Activated CD8-positive, alpha-beta memory T cell treated with anti-CD3 and anti-CD28 coated beads, Interleukin-2, amount 50 U/mL, for 24 hours (primary cell): ENCODE measurements at regions not wholly inside any gene's neighbourhood (a gene's known extent, or its start where the extent isn't known, plus 50 kb on each side); places are given as distances from the start of the nearest gene placed in this dataset.

ENCODE experiments used
- DNase-seq: peaks from one replicate; pipeline ENCODE4 v3.0.0-alpha.2; 2020; ENCODE audit errors: extremely low read depth

GRCh38 chr11:31903225-31904074 lies 92.3 kb upstream of the PAX6 start:
- DNase-seq: no peak

DNA sequence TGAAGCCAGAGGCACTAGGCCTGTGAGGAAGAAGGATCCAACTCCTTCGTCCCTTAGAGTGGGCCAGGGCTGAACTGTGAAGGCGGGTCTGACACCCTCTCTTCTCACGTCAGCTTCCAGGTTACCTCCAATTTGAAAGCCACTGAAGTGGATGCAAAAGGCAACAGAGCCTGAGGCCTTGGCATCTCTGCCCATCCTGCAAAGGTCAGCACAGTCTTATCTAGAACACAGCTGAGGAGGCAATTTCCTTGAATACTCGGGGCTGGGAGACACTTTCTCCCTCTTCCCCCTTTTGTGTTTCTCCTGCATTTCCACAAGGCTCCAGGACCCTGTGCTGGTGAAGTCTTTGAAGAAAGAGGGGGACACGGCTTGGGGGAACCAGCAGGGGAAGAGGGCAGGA lies 91.6 kb upstream of the PAX6 start:
- no peak for DNase-seq

- no peak for DNase-seq
Measured at GRCh38 chr11:31895926-31896325, 84.8 kb upstream of the PAX6 start.

GRCh38 chr11:31887180-31887579 lies 76.1 kb upstream of the PAX6 start:
- no peak for DNase-seq

GRCh38 chr11:31884080-31884479 lies 73.0 kb upstream of the PAX6 start:
- no peak for DNase-seq

DNA sequence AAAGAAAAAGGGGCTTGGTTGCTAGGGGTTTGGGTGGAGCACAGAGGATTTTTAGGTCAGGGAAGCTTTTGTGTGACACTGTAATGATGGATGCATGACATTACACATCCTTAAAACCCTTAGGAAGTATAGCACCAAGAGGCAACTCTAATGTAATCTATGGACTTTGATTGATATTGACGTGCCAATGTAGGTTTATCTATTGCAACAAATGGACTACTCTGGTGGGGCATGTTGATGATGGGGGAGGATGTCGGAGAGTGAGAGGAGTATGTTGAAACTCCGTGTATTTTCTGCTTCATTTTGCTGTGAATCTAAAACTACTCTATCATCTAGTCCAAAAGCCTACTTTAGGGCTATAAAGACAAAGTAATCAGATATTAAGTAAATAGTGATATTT lies 72.3 kb upstream of the PAX6 start:
- DNase-seq: no peak

DNA sequence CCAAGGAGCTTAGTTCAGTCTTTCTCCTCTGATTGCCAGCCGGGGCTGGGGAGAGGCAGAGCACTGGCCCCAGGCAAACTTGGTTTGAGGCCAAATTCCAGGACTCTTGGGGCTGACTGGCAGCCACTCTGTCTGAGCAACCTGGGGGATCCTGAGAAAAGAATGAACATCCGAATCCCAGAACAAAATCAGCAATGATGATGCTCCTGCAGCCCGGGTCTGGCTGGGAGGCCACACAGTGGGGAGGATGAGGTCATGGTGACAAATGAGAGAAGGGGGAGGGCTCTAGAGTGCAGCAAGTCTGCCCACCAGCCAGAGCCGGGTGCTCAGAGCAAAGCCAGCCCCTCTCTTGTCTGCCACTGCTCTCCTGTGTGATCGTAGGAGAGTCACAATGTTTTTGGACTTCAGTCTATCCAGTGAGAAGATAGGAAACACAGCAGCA lies 71.8 kb upstream of the PAX6 start:
- DNase-seq: no peak

- no peak for DNase-seq
Measured at GRCh38 chr11:31881825-31882224, 70.7 kb upstream of the PAX6 start.

DNA sequence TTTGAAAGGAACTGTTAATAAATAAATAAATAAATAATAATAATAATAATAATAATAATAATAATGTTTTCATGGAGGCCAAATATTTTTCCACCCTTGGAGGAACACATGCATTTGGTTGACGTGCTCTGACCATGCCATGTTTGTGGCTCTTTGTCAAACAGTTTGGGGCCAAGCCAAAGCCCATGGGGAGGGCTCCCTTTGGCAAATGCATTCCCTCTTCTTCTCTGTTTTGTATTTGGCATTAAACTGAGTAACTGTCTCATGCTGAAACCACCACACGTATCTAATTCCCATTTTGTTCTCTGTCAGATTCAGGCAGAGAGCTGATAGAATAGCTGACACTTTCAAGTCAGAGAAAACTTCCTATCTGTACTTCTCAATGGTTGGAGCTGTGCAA lies 68.6 kb upstream of the PAX6 start:
- DNase-seq: no peak

GRCh38 chr11:31877863-31878262 lies 66.7 kb upstream of the PAX6 start:
- no peak for DNase-seq

DNA sequence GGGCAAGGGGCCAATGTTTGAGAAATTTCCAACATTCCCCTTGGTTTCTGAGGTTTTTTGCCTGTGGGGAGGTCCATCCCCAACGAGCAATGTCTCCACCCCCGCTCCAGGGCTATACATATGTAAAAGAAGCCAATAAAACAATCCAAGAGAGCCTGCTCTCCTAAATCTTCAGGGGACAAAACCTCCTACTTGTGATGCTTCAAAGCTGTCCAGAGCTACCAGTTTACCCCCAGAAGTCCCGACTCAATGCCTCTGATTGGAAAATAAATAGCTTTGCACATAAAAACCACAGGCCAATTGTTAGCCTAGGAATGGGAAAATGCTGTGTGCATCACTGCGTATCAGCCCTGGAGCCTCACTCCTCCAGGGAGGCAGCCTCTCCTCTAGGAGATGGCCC lies 66.0 kb upstream of the PAX6 start:
- no peak for DNase-seq

GRCh38 chr11:31875866-31876560 lies 64.9 kb upstream of the PAX6 start:
- DNase-seq: no peak

DNA sequence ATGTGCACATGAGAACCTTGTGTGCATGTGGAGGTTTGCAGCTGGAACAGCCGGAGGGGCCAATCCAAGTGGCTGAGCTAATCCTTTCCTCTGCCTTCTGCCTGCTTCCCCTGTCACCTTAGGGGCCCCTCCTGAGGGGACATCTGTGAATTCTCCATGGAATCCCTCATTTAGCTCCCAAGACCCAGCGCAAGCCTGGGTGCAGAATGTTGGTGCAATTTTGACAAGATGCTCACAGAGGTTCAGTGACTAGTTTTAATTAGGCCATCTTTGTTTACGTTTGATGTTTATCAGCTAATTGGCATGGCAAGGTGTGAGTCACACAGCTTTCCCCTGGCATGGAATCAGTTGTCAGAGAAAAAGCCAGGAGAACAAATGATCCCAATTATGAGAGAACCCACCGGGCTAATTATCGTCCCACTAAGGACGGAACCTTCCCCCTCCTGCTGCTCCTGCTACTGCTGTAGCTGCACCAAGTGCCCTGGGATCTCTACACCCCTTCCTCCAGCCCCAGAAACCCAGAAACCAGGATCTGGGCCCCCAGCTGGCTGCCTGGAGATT lies 63.6 kb upstream of the PAX6 start:
- DNase-seq: no peak

DNA sequence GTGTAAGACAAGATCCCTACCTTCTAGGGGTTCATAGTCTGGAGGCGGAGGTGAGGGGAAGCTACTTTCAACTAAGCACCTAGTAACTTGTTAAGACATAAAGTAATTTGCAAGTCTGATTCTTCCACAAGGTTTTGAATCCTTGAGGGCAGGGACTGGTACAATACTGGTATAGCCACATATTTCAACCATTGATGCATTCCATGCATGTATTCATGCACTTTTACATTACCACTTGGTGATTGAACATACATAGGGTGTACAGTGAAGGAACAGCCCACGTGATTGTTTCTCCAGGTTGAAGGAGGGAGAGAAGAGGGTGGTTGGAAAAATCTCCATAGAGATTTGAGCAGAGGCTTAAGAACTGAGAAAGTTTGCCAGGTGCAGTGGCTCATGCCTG lies 62.0 kb upstream of the PAX6 start:
- DNase-seq: no peak

- DNase-seq: no peak
Measured at GRCh38 chr11:31872076-31872443, 60.9 kb upstream of the PAX6 start.

GRCh38 chr11:31871310-31872075 lies 60.4 kb upstream of the PAX6 start:
- DNase-seq: no peak

DNA sequence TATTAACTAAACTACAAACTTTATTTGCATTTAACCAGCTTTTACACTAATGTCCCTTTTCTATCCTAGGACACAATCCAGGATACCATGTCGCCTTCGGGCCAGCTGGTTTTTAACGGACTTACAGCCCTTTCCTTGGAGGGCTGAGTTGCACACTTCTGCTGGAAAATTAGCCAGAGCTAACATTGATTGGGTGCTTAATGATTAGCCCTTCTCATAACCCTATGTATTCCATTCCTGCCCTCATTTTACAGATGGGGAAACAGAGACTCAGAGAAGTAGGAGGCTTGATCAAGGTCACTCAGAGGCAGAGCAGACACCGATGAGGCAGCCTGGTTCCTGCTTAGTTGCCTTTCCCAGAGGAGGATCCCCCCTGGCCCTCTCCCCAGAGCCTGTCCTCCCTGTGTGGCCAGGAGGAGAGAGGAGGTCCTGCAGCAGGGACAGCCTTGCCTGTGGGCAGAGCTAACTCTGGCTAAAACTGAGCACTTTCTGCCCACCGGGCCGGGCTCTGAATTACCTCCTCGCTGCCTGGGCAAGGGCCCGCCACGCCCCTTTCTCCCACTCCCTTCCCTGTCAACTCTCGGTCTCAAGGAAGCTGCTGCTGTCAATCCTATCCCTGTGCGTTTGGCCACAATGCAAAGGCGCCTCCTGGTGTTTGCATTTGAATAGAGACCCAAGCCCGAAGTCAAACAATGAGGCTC lies 59.6 kb upstream of the PAX6 start:
- no peak for DNase-seq

DNA sequence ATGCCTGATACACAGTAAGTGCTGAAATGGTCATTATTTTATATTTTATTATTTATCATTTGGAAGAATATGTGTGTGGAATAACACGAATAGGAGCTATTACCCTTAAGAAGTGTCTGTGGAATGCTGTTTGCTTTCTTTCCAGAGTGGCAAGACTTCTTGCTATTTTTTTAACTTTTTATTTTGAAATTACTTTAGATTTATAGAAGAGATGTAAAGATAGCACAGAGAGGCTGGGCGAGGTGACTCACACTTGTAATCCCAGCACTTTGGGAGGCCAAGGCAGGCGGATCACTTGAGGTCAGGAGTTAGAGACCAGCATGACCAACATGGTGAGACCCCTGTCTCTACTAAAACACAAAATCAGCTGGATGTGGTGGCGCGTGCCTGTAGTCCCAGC lies 58.9 kb upstream of the PAX6 start:
- no peak for DNase-seq

- no peak for DNase-seq
Measured at GRCh38 chr11:31865606-31866300, 54.6 kb upstream of the PAX6 start.

DNA sequence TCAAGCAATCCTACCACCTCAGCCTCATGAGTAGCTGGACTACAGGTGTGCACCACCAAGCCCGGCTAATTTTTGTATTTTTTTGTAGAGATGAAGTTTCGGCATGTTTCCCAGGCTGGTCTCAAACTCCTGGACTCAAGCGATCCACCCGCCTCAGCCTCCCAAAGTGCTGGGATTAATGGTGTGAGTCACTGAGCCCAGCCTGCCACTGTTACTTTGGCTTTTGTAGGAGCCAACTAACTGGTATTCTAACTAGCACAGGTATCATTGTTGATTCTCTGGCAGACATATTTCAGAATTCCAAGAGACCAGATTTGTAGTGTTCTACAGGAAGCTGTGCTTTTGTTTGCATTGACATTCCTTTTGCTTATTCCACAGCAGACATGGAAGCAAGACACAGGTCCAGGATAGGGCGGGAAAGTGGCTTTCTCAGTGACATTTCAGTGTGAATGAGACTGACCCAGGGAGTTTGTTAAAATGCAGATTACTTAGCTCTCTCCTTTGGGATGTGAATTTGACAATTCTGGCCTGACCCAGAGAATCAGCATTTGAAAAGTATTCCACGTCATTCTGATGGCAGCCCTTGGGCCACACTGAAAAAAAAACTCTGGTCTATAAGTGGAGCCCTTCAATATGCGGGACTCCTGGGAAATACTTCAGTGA lies 52.2 kb upstream of the PAX6 start:
- no peak for DNase-seq

DNA sequence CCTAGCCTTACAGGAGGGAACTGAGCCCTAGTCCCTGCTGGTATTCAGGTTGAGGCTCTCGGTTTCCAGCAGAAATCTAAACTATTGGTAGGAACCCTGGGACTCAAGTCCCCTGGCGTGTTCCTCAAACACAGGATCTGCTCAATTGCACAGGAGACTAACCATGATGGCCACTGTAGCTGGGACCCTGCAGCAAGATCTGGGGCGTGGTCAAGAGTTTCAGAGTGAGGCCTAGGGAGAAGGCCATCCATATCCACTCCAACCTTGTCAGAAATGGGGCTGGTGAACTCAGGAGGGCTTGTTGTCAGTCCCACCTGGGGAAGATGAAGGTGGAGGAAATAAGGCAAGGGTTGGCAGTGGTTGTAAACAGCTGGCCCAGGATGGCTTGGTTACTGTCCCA lies 49.9 kb upstream of the PAX6 start:
- DNase-seq: no peak
